Common myeloid progenitor, CD34-positive (primary cell): ENCODE measurements at regions not wholly inside any gene's neighbourhood (a gene's known extent, or its start where the extent isn't known, plus 50 kb on each side); places are given as distances from the start of the nearest gene placed in this dataset.
"Not testable (repeated sequence)": the region's sequence is repeated elsewhere in the genome, so short reads cannot be mapped to it uniquely, and the experiment has no call there.

Experiments used
- CTCF ChIA-PET: fragments of 350-600 bp; sonication (Branson Sonifier 250); formaldehyde crosslinking; loops from one replicate; lab custom pipeline; 2021; ENCODE audit warnings: antibody characterized with exemption; lab: Charles Lee
- POLR2A ChIA-PET: fragments of 350-600 bp; sonication (Branson Sonifier 250); formaldehyde crosslinking; loops from one replicate; lab custom pipeline; 2021; ENCODE audit warnings: antibody characterized with exemption; lab: Charles Lee
- DNase-seq, 3 donors: peaks; one replicate each; pipeline versions ENCODE4 v3.0.0 to v3.0.0-alpha.2; 2013
- H3K27ac ChIP-seq, 2 experiments: 1 replicate in 1 of 2; 2 replicates in 1 of 2; pipeline ENCODE4 v1.7.0; 2013; ENCODE audit warnings: inconsistent platforms in 2 of 2, low read length in 2 of 2, mild to moderate bottlenecking in 2 of 2, low read depth in 1 of 2, moderate library complexity in 1 of 2; ENCODE audit not compliant: severe bottlenecking in 2 of 2, insufficient read depth in 1 of 2, poor library complexity in 1 of 2
- H3K27me3 ChIP-seq, 5 experiments: replicated peaks in 2 of 5; 1 replicate in 3 of 5; 2 replicates in 2 of 5; pipeline versions ENCODE4 v1.6.1 to v1.7.0; 2013; ENCODE audit warnings: low read length in 4 of 5, mild to moderate bottlenecking in 2 of 5, moderate library complexity in 2 of 5, inconsistent platforms in 1 of 5; ENCODE audit not compliant: insufficient read depth in 5 of 5, control insufficient read depth in 4 of 5
- H3K36me3 ChIP-seq, 4 experiments: 1 replicate in 2 of 4; 2 replicates in 2 of 4; pipeline versions ENCODE4 v1.6.1 to v1.7.0; 2013; ENCODE audit warnings: low read length in 3 of 4, control low read depth in 1 of 4, mild to moderate bottlenecking in 1 of 4; ENCODE audit not compliant: control insufficient read depth in 4 of 4, insufficient read depth in 4 of 4
- H3K4me1 ChIP-seq, 4 experiments: 1 replicate in 3 of 4; 2 replicates in 1 of 4; pipeline versions ENCODE4 v1.6.1 to v1.7.1; 2013; ENCODE audit warnings: low read length in 3 of 4, mild to moderate bottlenecking in 3 of 4, control low read depth in 1 of 4, inconsistent platforms in 1 of 4, moderate library complexity in 1 of 4; ENCODE audit not compliant: control insufficient read depth in 4 of 4, insufficient read depth in 4 of 4; ENCODE audit errors: control extremely low read depth in 1 of 4
- H3K4me3 ChIP-seq, 7 experiments: 1 replicate in 4 of 7; 2 replicates in 3 of 7; pipeline versions ENCODE4 v1.5.1 to v1.7.0; 2013; ENCODE audit warnings: mild to moderate bottlenecking in 7 of 7, low read length in 6 of 7, moderate library complexity in 6 of 7, inconsistent platforms in 2 of 7, low read depth in 2 of 7, control low read depth in 1 of 7; ENCODE audit not compliant: insufficient read depth in 4 of 7, control insufficient read depth in 1 of 7; ENCODE audit errors: extremely low read depth in 1 of 7
- H3K9me3 ChIP-seq, 5 experiments: 1 replicate in 4 of 5; 2 replicates in 1 of 5; pipeline versions ENCODE4 v1.6.1 to v1.7.1; 2013; ENCODE audit warnings: low read length in 4 of 5, mild to moderate bottlenecking in 2 of 5, inconsistent platforms in 1 of 5, low read depth in 1 of 5, moderate library complexity in 1 of 5; ENCODE audit not compliant: control insufficient read depth in 4 of 5, insufficient read depth in 2 of 5; ENCODE audit errors: control extremely low read depth in 1 of 5
- WGBS: methylation state at CpG from one replicate; pipeline ENCODE4 v1.1.5; 2013; ENCODE audit not compliant: insufficient coverage; 5-methylcytosine and 5-hydroxymethylcytosine counted together

GRCh38 chr10:9399275-9399983, 1344.9 kb downstream of the GATA3 start:
- Histone ChIP-seq H3K4me3 (no peak overlapping the region), H3K9me3 (peaks cover 0 to 2% (median 0%) of the 10 kb centered on the region in 5 experiments), H3K36me3 (no peaks in the 10 kb centered on the region), H3K4me1 (no peaks in the 10 kb centered on the region), H3K27ac (no peak overlapping the region), H3K27me3 (no peaks in the 10 kb centered on the region)
- POLR2A ChIA-PET, result no interaction called here
- 98% methylated on average over 5 of the region's 6 CpGs for WGBS
- CTCF ChIA-PET, result no interaction called here
- DNase-seq, result no peak

DNA sequence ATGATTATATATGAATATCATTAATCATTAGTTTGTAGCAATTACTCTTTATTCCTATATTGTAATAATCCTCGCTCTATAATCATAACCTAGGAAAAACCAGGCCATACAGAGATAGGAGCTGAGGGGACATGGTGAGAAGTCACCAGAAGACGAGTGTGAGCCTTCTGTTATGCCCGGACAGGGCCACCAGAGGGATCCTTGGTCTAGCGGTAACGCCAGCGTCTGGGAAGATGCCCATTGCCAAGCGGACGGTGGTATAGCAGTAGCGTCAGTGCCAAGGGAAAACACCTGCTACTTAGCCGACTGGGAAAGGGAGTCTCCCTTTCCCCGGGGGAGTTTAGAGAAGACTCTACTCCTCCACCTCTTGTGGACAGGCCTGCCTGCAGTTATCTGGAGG, 1347.6 kb downstream of the GATA3 start:
- 97% methylated on average over 10 of the region's 11 CpGs for WGBS
- H3K27ac ChIP-seq, H3K36me3 ChIP-seq, H3K9me3 ChIP-seq, CTCF ChIA-PET, H3K4me1 ChIP-seq, H3K27me3 ChIP-seq, DNase-seq, H3K4me3 ChIP-seq: not testable (repeated sequence)
- POLR2A ChIA-PET, result interaction anchor here (0.6 kb wide), 1 partner anchor 1199 kb away, joined by 4 read pairs; no protein-coding TSS in a partner anchor

DNA sequence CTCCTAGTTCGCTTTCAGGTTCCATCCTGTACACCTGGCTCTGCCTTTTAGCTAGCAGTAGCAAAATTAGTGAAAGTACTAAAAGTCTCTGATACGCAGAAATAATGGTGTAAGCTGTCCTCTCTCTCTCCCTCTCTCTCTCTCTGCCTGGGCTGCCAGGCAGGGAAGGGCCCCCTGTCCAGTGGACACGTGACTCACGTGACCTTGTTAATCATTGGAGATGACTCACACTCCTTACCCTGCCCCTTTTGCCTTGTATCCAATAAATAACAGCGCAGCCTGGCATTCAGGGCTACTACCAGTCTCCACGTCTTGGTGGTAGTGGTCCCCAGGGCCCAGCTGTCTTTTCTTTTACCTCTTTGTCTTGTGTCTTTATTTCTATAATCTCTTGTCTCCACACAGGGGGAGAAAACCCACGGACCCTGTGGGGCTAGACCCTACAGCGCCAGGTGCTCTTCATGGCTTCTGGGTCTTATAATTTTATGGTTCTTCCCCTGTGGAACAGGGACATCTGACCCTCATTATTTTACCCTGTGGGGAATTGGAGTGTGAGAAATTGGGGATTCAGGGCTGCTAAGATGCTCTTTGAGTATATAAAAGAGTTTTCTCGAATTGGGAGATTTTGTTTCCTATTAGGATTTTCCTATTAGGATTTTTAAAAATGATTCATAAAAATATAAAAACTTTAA, 1348.2 kb downstream of the GATA3 start:
- POLR2A ChIA-PET, result interaction anchor here (0.6 kb wide), 1 partner anchor 1199 kb away, joined by 4 read pairs; no protein-coding TSS in a partner anchor
- H3K36me3 ChIP-seq, H3K4me3 ChIP-seq, CTCF ChIA-PET, H3K9me3 ChIP-seq, H3K27ac ChIP-seq, DNase-seq, H3K4me1 ChIP-seq, H3K27me3 ChIP-seq: not testable (repeated sequence)
- WGBS, result 95% methylated on average over 6 of the region's 9 CpGs

GRCh38 chr10:9407201-9407600, 1352.7 kb downstream of the GATA3 start:
- H3K27me3 ChIP-seq, POLR2A ChIA-PET, H3K4me3 ChIP-seq, H3K4me1 ChIP-seq, H3K9me3 ChIP-seq, DNase-seq, H3K36me3 ChIP-seq, H3K27ac ChIP-seq: not testable (repeated sequence)
- WGBS, result 97% methylated on average over 15 of the region's 29 CpGs
- CTCF ChIA-PET, result interaction anchor here (0.7 kb wide), 1 partner anchor 291 kb away, joined by 3 read pairs; no protein-coding TSS in a partner anchor

DNA sequence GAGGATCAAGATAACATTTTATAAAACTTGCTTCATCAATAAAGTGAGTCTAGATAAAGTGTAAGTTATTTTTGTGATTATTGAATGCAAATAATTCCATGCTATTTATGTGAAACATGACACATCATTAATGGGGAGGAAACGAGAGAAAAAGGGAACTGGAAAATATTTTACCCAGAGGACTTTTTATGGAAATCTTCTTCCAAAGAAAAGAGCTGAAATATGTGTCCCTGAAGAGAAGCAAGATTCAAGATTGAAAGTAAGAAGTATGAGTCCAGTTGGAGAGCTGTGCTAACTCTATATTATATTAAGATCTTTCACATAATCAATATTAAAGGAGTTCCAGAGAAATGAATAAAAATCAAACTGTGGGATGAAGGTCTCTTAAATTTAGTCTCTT, 1361.8 kb downstream of the GATA3 start:
- no peaks in the 10 kb centered on the region for H3K36me3 ChIP-seq
- H3K9me3 ChIP-seq, result no peaks in the 10 kb centered on the region
- no peak overlapping the region for H3K27ac ChIP-seq
- no peaks in the 10 kb centered on the region for H3K4me1 ChIP-seq
- POLR2A ChIA-PET, result no interaction called here
- WGBS, result no CpG with 5 or more reads among the region's 1 CpG
- no peak for DNase-seq
- H3K27me3 ChIP-seq, result no peaks in the 10 kb centered on the region
- H3K4me3 ChIP-seq, result no peak overlapping the region
- CTCF ChIA-PET, result no interaction called here

GRCh38 chr10:9419757-9420156, 1365.3 kb downstream of the GATA3 start:
- ChIA-PET POLR2A (no interaction called here), CTCF (no interaction called here)
- no peaks in the 10 kb centered on the region for H3K4me1 ChIP-seq

DNA sequence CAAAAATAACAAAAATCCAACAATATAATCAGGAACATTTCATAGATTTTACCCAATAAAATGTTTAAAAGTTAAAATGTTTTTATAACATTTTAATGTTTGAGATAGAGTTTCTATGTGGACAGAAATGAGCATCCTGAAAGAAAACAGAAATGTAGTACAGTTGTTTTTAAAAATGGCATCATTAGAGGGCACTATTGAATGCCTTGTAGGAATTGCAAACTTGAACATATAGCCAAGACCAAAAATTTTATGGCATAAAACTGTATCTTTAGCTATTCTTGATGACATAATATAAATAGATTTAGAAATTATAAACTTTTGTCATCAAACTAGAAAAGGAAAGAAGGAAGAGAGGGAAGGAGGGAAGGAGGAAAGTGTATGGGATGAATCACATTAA, 1372.7 kb downstream of the GATA3 start:
- H3K4me1 ChIP-seq, result no peaks in the 10 kb centered on the region
- no peaks in the 10 kb centered on the region for H3K36me3 ChIP-seq
- no peak overlapping the region for H3K27ac ChIP-seq
- H3K27me3 ChIP-seq, result no peaks in the 10 kb centered on the region
- no peak overlapping the region for H3K4me3 ChIP-seq
- no peak for DNase-seq
- ChIA-PET CTCF (no interaction called here), POLR2A (no interaction called here)
- H3K9me3 ChIP-seq, result peaks cover 0 to 3% (median 0%) of the 10 kb centered on the region in 5 experiments

More at GRCh38 chr10:9419757-9420156, 1365.3 kb downstream of the GATA3 start:
- Histone ChIP-seq H3K27ac (no peak overlapping the region), H3K4me3 (no peak overlapping the region), H3K36me3 (no peaks in the 10 kb centered on the region), H3K27me3 (no peaks in the 10 kb centered on the region), H3K9me3 (no peaks in the 10 kb centered on the region)
- no peak for DNase-seq
